Gastrocnemius medialis (tissue), 4 donors: ENCODE measurements at regions not wholly inside any gene's neighbourhood (a gene's known extent, or its start where the extent isn't known, plus 50 kb on each side); places are given as distances from the start of the nearest gene placed in this dataset.

Experiments used
- ATAC-seq, 2 donors: fragments of 150-250 bp; one replicate each; pipeline ENCODE4 v1.9.1; 2016
- DNase-seq, 2 donors: peaks; one replicate each; pipeline ENCODE4 v3.0.0-alpha.2; 2019
- H3K27ac ChIP-seq, 4 donors: fragments of 200-600 bp; sonication (generic); 1 replicate in 1 of 4; 2 replicates in 3 of 4; pipeline ENCODE4 v1.5.1; 2016 to 2018; ENCODE audit warnings: mild to moderate bottlenecking in 2 of 4, moderate library complexity in 1 of 4
- H3K27me3 ChIP-seq, 3 donors: fragments of 200-600 bp; sonication (generic) in 2 of 3; 1 replicate in 1 of 3; 2 replicates in 2 of 3; pipeline versions ENCODE4 v1.5.1 to v1.6.0; 2016 to 2019; ENCODE audit warnings: mild to moderate bottlenecking in 1 of 3, moderate library complexity in 1 of 3
- H3K36me3 ChIP-seq, 2 donors: fragments of 200-600 bp; sonication (generic) in 1 of 2; one replicate each; pipeline ENCODE4 v1.5.1; 2017 to 2018
- H3K4me1 ChIP-seq, 2 donors: fragments of 200-600 bp; sonication (generic) in 1 of 2; one replicate each; pipeline ENCODE4 v1.5.1; 2016 to 2017; ENCODE audit warnings: mild to moderate bottlenecking in 2 of 2
- H3K4me3 ChIP-seq, 4 donors: fragments of 200-600 bp; sonication (generic) in 3 of 4; 1 replicate in 1 of 4; 2 replicates in 3 of 4; pipeline ENCODE4 v1.5.1; 2016 to 2019; ENCODE audit warnings: mild to moderate bottlenecking in 2 of 4
- H3K9me3 ChIP-seq, 3 donors: fragments of 200-600 bp; sonication (generic) in 2 of 3; 1 replicate in 1 of 3; 2 replicates in 2 of 3; pipeline ENCODE4 v1.5.1; 2016 to 2019
- CTCF ChIP-seq, 5 experiments: fragments of 450-650 bp in 3 of 5; fragments of 200-600 bp in 2 of 5; sonication (generic) in 2 of 5; IDR thresholded peaks in 4 of 5; conservative IDR thresholded peaks in 1 of 5; 1 replicate in 4 of 5; 2 replicates in 1 of 5; pipeline ENCODE4 v1.5.1; 2016 to 2019; ENCODE audit warnings: antibody characterized with exemption in 5 of 5, mild to moderate bottlenecking in 3 of 5, moderate library complexity in 3 of 5
- POLR2A ChIP-seq, 2 donors: fragments of 450-650 bp; IDR thresholded peaks; one replicate each; pipeline ENCODE4 v1.6.1; 2017; ENCODE audit warnings: antibody characterized with exemption in 2 of 2, mild to moderate bottlenecking in 2 of 2, moderate library complexity in 2 of 2
- in situ Hi-C, 4 donors: fragments of 200-750 bp; cut with MboI; loops; one replicate each; pipeline versions ENCODE4 v1.15.0 to v1.8.0; 2017; ENCODE audit warnings: low sequenced_read_pairs in 4 of 4
- intact Hi-C: fragments of 100-400 bp; cut with DNase I; formaldehyde crosslinking; loops from one replicate; pipeline ENCODE4 v1.15.1; 2023; ENCODE audit warnings: low total_unique reads

- ATAC-seq = no peak
- in situ Hi-C loops (no loop called here), intact Hi-C loops (no loop called here)
- no peaks in the 10 kb centered on the region for H3K27me3 ChIP-seq
- H3K27ac ChIP-seq = no peak overlapping the region
- TF ChIP-seq CTCF (IDR thresholded peaks at IDR 0.05 in 4 of 5, conservative IDR thresholded peaks at IDR 0.05 in 1 of 5) (no peak), POLR2A (IDR thresholded peaks at IDR 0.05) (no peak)
- no peaks in the 10 kb centered on the region for H3K36me3 ChIP-seq
- no peak overlapping the region for H3K4me3 ChIP-seq
- peaks cover 0 to under 1% (median 0%) of the 10 kb centered on the region in 3 donors for H3K9me3 ChIP-seq
- H3K4me1 ChIP-seq = no peaks in the 10 kb centered on the region
- no peak for DNase-seq
Observed at GRCh38 chr22:48929276-48929790, 898.3 kb downstream of the BRD1 start.

GRCh38 chr22:48927591-48927990 is 900.1 kb downstream of the BRD1 start:
- intact Hi-C loops (no loop called here), in situ Hi-C loops (no loop called here)
- no peak overlapping the region for H3K27ac ChIP-seq
- H3K27me3 ChIP-seq = no peaks in the 10 kb centered on the region
- no peaks in the 10 kb centered on the region for H3K9me3 ChIP-seq
- H3K4me1 ChIP-seq = no peaks in the 10 kb centered on the region
- TF ChIP-seq POLR2A (IDR thresholded peaks at IDR 0.05) (no peak), CTCF (IDR thresholded peaks at IDR 0.05 in 4 of 5, conservative IDR thresholded peaks at IDR 0.05 in 1 of 5) (no peak)
- no peak overlapping the region for H3K4me3 ChIP-seq
- H3K36me3 ChIP-seq = no peaks in the 10 kb centered on the region
- DNase-seq = no peak
- ATAC-seq = no peak

GRCh38 chr22:48926643-48927042 is 901.0 kb downstream of the BRD1 start:
- Histone ChIP-seq H3K27ac (no peak overlapping the region), H3K4me3 (no peak overlapping the region), H3K4me1 (no peaks in the 10 kb centered on the region), H3K36me3 (no peaks in the 10 kb centered on the region), H3K9me3 (no peaks in the 10 kb centered on the region), H3K27me3 (no peaks in the 10 kb centered on the region)
- intact Hi-C loops = no loop called here
- DNase-seq (no peak), ATAC-seq (no peak)
- TF ChIP-seq POLR2A (IDR thresholded peaks at IDR 0.05) = no peak
- in situ Hi-C loops = no loop called here

GRCh38 chr22:48926136-48926535 is 901.5 kb downstream of the BRD1 start:
- in situ Hi-C loops (no loop called here), intact Hi-C loops (no loop called here)
- DNase-seq (no peak), ATAC-seq (no peak)
- Histone ChIP-seq H3K9me3 (no peaks in the 10 kb centered on the region), H3K36me3 (no peaks in the 10 kb centered on the region), H3K27ac (no peak overlapping the region), H3K4me1 (no peaks in the 10 kb centered on the region), H3K27me3 (no peaks in the 10 kb centered on the region), H3K4me3 (no peak overlapping the region)
- TF ChIP-seq POLR2A (IDR thresholded peaks at IDR 0.05) = no peak
- no peak for TF ChIP-seq CTCF (IDR thresholded peaks at IDR 0.05 in 4 of 5, conservative IDR thresholded peaks at IDR 0.05 in 1 of 5)

GRCh38 chr22:48925450-48925849 is 902.2 kb downstream of the BRD1 start:
- no peak for DNase-seq
- TF ChIP-seq CTCF (IDR thresholded peaks at IDR 0.05 in 4 of 5, conservative IDR thresholded peaks at IDR 0.05 in 1 of 5) (no peak), POLR2A (IDR thresholded peaks at IDR 0.05) (no peak)
- in situ Hi-C loops = no loop called here
- Histone ChIP-seq H3K27ac (no peak overlapping the region), H3K27me3 (no peaks in the 10 kb centered on the region), H3K4me3 (no peak overlapping the region), H3K36me3 (no peaks in the 10 kb centered on the region), H3K4me1 (no peaks in the 10 kb centered on the region), H3K9me3 (no peaks in the 10 kb centered on the region)
- no peak for ATAC-seq
- intact Hi-C loops = no loop called here
